ENCODE measurements at regions not wholly inside any gene's neighbourhood (a gene's known extent, or its start where the extent isn't known, plus 50 kb on each side); places are given as distances from the start of the nearest gene placed in this dataset.

- TF ChIP-seq ZNF148 (tag by site-specific recombination; IDR thresholded peaks at IDR 0.05; ENCODE audit: borderline replicate concordance) = no peak
- no peak for TF ChIP-seq PRDM6 (tag by site-specific recombination; IDR thresholded peaks at IDR 0.05)
- TF ChIP-seq ZNF48 (tag by site-specific recombination; IDR thresholded peaks at IDR 0.05) = no peak
Observed at GRCh38 chr7:67487316-67487715, 490.7 kb downstream of the TYW1 start (continued).

- Histone ChIP-seq H3K4me3 (ENCODE audit: low read depth, low read length) (no peak overlapping the region), H3K36me3 (ENCODE audit: control insufficient read depth in 2 of 2, insufficient read depth in 1 of 2, low read length in 2 of 2) (no peaks in the 10 kb centered on the region), H3K4me1 (ENCODE audit: control insufficient read depth, insufficient read depth, low read length) (no peaks in the 10 kb centered on the region), H3K9me3 (ENCODE audit: control insufficient read depth, insufficient read depth, low read depth, low read length) (no peaks in the 10 kb centered on the region), H3K27ac (ENCODE audit: extremely low read depth, low read depth, low read length) (no peak overlapping the region)
- POLR2A ChIA-PET = no interaction called here
- TF ChIP-seq, protein P1, sequence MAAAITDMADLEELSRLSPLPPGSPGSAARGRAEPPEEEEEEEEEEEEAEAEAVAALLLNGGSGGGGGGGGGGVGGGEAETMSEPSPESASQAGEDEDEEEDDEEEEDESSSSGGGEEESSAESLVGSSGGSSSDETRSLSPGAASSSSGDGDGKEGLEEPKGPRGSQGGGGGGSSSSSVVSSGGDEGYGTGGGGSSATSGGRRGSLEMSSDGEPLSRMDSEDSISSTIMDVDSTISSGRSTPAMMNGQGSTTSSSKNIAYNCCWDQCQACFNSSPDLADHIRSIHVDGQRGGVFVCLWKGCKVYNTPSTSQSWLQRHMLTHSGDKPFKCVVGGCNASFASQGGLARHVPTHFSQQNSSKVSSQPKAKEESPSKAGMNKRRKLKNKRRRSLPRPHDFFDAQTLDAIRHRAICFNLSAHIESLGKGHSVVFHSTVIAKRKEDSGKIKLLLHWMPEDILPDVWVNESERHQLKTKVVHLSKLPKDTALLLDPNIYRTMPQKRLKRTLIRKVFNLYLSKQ (tag by site-specific recombination; IDR thresholded peaks at IDR 0.05; ENCODE audit: borderline replicate concordance) = no peak
- TF ChIP-seq BCL11B (tag by site-specific recombination; IDR thresholded peaks at IDR 0.05; ENCODE audit: low read depth) = no peak
- TF ChIP-seq, protein P2, sequence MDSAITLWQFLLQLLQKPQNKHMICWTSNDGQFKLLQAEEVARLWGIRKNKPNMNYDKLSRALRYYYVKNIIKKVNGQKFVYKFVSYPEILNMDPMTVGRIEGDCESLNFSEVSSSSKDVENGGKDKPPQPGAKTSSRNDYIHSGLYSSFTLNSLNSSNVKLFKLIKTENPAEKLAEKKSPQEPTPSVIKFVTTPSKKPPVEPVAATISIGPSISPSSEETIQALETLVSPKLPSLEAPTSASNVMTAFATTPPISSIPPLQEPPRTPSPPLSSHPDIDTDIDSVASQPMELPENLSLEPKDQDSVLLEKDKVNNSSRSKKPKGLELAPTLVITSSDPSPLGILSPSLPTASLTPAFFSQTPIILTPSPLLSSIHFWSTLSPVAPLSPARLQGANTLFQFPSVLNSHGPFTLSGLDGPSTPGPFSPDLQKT (IDR thresholded peaks at IDR 0.05; ENCODE audit: borderline replicate concordance, low read depth, low read length) = no peak
- TF ChIP-seq ZNF223 (tag by site-specific recombination; IDR thresholded peaks at IDR 0.05) = no peak
- no peak for TF ChIP-seq ZBTB17 (tag by site-specific recombination; IDR thresholded peaks at IDR 0.05)
- no peak for TF ChIP-seq BCL6B (tag by site-specific recombination; IDR thresholded peaks at IDR 0.05)
- no peak for TF ChIP-seq ZNF623 (tag by site-specific recombination; IDR thresholded peaks at IDR 0.05)
- no peak for TF ChIP-seq TSHZ1 (tag by site-specific recombination; IDR thresholded peaks at IDR 0.05; ENCODE audit: borderline replicate concordance)
- no peak for TF ChIP-seq ZIC2 (tag by site-specific recombination; IDR thresholded peaks at IDR 0.05)
- no peak for TF ChIP-seq ZNF132 (tag by site-specific recombination; IDR thresholded peaks at IDR 0.05; ENCODE audit: borderline replicate concordance)
- no peak for TF ChIP-seq ZNF843 (tag by site-specific recombination; IDR thresholded peaks at IDR 0.05)
- no peak for TF ChIP-seq TRIM28 (IDR thresholded peaks at IDR 0.05; ENCODE audit: borderline replicate concordance, low read length)
- CTCF ChIA-PET = interaction anchor here (0.6 kb wide), 2 partner anchors 107 to 1431 kb away, joined by 3 to 5 read pairs; no protein-coding TSS in a partner anchor
Observed at GRCh38 chr7:67489881-67490280, 493.2 kb downstream of the TYW1 start.

Measured in HEK293 (cell line).